ENCODE measurements at regions not wholly inside any gene's neighbourhood (a gene's known extent, or its start where the extent isn't known, plus 50 kb on each side); places are given as distances from the start of the nearest gene placed in this dataset.

DNA sequence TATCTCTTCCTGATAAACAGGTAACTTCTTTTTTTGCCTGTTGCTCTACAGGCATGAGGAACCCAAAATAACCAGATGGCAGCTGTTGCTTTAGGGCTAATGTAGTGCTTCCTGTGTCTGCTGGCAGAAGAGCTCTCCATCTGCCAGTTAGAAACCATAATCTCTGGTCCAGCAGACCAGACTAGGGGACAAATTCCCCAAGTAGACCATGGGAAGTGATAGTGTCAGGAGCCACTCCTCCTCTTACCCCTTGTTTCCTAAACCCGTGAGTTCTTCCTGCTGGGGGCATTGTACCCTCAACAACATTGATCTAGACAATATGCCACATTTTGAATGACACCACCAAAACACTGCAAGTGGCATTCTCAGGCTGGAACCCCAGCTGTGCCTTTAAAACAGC lies 135.9 kb downstream of the DLEU7 start:
- TF ChIP-seq, protein P1, sequence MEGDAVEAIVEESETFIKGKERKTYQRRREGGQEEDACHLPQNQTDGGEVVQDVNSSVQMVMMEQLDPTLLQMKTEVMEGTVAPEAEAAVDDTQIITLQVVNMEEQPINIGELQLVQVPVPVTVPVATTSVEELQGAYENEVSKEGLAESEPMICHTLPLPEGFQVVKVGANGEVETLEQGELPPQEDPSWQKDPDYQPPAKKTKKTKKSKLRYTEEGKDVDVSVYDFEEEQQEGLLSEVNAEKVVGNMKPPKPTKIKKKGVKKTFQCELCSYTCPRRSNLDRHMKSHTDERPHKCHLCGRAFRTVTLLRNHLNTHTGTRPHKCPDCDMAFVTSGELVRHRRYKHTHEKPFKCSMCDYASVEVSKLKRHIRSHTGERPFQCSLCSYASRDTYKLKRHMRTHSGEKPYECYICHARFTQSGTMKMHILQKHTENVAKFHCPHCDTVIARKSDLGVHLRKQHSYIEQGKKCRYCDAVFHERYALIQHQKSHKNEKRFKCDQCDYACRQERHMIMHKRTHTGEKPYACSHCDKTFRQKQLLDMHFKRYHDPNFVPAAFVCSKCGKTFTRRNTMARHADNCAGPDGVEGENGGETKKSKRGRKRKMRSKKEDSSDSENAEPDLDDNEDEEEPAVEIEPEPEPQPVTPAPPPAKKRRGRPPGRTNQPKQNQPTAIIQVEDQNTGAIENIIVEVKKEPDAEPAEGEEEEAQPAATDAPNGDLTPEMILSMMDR (IDR thresholded peaks at IDR 0.05; ENCODE audit: insufficient read depth, low read length, poor library complexity, severe bottlenecking): no peak
- no peak for TF ChIP-seq EZH2phosphoT487 (conservative IDR thresholded peaks at IDR 0.05; ENCODE audit: low read length)

Data from SU-DHL-6 (cell line).